ENCODE measurements at regions not wholly inside any gene's neighbourhood (a gene's known extent, or its start where the extent isn't known, plus 50 kb on each side); places are given as distances from the start of the nearest gene placed in this dataset.

- TF ChIP-seq JUN (IDR thresholded peaks at IDR 0.05; ENCODE audit: borderline replicate concordance, low read depth, low read length) (no peak), JUN (CRISPR knock-in tag; IDR thresholded peaks at IDR 0.05; ENCODE audit: borderline replicate concordance) (no peak), FOXK2 (conservative IDR thresholded peaks at IDR 0.05 in 1 of 2, IDR thresholded peaks at IDR 0.05 in 1 of 2; ENCODE audit: low read depth in 2 of 2) (no peak), ARNT (IDR thresholded peaks at IDR 0.05) (no peak), FOXM1 (IDR thresholded peaks at IDR 0.05; ENCODE audit: low read depth) (no peak), FOXM1 (CRISPR knock-in tag; IDR thresholded peaks at IDR 0.05; ENCODE audit: low read depth) (no peak), TEAD1 (CRISPR knock-in tag; IDR thresholded peaks at IDR 0.05) (no peak), ZBTB43 (CRISPR knock-in tag; IDR thresholded peaks at IDR 0.05) (no peak), JUNB (CRISPR knock-in tag; conservative IDR thresholded peaks at IDR 0.05) (no peak)
Measured at GRCh38 chr3:118088696-118089095, 946.0 kb downstream of the IGSF11 start.

Measured in K562 (cell line).